GM19239 (cell line): ENCODE measurements at regions not wholly inside any gene's neighbourhood (a gene's known extent, or its start where the extent isn't known, plus 50 kb on each side); places are given as distances from the start of the nearest gene placed in this dataset.
A peak's percentile ranks its signal among the peaks of the same experiment; 100 is the strongest.
"Not testable (repeated sequence)": the region's sequence is repeated elsewhere in the genome, so short reads cannot be mapped to it uniquely, and the experiment has no call there.

Experiments
- DNase-seq: peaks from one replicate; pipeline ENCODE4 v3.0.0; 2011; ENCODE audit warnings: low spot score; ENCODE audit not compliant: insufficient read length
- FAIRE-seq: peaks from 2 replicates; lab custom pipeline; 2011; peaks lifted over from hg19 to GRCh38; lab: Jason Lieb, UNC

DNA sequence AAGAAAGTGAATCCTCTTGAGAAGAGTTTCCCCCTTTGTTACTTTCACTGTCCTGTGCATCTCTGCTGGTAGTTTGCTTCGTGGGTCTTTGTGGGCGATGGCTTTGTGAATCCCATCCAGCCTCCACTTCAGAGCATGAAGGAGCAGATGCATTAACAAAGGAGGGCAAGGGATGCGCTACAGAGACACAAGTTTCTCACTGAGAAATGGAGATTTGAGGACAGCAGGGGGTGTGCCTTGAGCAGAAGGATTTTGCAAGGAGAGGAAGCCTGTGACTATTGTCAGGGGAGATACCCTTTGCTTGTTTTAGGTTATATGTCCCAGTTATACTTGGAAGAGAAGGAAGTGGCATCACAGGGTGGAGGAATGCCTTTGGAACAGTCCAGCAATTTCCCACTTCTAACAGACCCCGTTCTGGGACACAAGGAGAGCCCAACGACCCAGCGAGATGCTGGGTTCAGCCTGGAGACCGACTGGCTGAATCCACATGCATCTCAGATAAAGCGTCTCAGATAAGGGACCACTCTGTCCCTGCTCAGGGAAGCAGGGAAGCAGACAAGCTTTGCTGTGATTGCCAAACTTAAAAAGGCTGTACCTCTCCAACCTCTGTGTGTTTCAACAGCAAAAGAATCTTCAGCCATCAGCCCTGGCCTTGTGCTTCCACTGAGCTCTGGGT lies 314.6 kb upstream of the GATB start:
- DNase-seq (no peak), FAIRE-seq (no peak)

DNA sequence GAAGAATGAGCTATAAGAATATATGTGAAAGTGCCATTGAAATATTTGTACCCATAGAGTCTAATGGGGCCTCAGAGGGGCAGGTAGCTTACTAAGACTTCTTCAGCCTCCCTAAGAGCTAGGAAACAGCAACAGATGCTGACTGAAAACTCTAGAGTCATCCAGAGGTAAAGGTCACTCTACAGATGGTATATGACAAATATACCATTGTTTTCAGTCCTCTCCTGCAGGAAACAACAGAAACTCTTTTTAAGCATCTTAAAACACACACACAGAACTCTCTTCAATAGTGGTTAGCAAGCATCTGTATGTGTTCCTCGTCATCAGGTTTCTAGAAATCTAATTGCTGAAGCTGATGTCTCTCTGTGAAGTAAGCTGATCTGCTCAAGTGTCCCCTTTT lies 313.8 kb upstream of the GATB start:
- DNase-seq (no peak), FAIRE-seq (peak; percentile 11)

DNA sequence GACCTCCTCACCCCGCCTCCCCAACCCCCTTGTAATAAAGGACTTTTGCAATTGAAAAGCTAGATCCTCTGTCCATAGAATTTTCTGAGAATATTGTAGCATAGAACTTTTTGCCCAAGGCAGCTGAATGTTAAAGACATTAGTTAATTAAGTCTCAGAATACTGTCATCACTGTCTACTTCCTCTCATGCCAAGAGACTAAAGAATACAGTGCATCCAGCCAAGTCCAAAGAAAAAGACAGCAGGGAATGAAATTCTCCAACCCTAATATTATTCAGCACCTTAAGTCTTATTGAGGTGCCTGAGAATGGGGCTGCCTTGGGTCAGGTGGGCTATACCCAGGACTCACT lies 313.3 kb upstream of the GATB start:
- no peak for DNase-seq
- no peak for FAIRE-seq

DNA sequence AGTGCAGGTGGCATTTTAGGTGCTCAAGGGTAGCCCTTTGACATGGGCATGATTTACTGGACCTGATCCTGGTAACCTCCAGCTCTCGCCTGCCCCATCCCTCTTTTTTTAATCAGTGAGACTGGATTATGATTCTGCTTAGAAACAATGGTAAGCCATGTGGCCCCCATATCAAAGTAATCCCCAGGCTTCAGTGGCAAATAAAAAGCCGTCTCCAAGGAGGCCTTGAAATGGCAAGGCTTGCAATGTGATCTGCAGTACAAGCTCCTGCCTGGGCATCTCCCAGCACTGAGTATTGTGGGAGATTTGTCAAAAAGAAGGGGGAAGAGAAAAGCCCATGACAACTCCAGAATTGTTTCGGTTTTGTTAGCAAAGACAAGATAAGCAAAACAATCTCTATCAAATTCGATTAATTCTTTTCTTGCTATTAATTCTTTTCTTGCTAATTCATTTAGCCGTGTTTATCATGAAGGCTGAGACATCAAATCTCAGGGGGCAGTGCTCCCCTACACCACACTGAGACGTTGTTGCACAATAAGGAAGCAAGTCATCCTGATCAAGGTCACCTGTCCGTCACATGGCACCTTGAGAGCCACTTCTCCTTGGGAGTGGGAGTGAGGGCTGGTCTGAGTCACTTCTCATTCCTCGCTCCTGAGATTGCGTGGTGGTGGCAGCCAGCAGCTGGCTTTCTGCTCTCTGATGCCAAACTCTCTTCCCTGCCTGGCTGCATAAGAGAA lies 312.7 kb upstream of the GATB start:
- no peak for DNase-seq
- peak; percentile 60 for FAIRE-seq

DNA sequence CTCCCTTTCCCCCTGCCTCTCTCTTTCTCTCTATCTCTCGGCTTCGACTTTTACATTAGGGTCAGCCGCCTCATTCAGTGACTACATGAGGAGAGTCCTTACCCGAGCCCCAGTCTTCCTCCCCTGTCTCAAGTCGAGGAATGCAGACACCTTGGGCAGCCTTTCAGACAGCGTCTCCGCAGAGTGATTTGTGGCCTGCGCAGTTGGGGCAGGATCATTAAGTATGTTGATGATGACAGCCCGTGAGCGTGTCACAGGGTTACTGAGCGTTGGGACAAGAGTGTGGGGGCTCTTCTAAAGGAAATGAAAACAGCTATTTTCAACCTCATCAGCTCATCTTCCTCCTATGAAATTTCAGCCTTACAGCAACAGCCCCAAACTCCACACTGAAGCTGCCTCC lies 312.1 kb upstream of the GATB start:
- no peak for DNase-seq
- no peak for FAIRE-seq

DNA sequence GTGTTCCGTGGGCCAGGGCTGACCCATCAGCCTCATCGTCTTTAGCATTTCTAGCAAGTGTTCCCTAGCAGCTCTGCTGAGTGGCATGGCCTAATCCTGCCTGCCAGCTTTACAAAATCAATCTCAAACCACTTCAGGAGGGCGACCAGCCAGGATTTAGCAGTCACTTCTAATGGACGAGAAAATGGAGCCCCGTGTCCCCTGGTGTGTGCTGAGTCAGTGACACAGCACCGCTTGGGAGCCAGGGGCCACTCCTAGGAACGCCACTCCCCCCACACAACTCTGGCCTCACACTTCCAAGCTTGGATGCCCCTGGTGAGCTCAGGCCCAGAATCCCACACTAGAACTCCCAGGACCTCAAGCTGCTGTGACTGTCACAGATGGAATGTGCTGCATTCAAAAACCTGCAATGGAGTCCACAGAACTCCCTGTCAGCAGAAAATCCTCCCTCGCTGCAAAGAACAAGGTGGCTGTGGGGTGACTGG lies 311.2 kb upstream of the GATB start:
- FAIRE-seq, result no peak
- no peak for DNase-seq

DNA sequence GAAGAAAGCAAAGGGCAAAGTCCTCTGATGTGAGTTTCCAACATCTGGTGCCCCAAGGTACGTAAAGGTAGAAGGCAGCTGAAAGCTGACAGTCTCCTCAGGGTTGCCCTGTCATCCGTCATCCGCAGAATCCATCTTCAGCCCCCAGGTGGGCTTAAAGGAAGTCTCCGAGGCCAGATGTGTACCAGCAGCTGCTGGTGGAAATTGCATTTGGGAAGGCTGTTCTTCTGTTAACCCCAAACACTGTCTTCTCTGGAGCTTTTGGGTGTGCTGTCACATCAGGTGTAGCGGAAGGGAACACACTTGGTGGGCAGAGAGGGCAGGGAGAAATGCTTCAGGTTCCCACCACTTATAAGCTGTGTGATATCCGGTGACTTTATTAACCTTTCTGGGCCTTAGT lies 310.0 kb upstream of the GATB start:
- DNase-seq, result no peak
- no peak for FAIRE-seq

DNA sequence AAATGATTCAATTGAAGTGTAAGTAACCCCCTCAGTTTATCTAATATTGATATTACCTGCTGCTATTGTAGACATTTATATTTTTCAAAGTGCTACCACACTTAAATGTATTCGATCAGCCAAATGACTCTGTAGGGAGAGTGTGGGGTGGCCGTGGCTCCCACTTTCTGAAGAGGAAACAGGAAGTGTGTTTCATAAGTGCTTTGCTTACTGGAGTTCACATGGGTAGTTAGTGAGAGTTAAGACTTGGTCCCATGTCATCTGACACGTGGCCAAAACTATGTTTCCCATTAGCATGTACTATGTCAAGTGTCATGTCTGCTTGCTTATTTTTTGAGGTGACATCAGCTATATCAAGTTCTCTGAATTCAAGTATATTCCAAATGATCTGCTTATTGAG lies 308.1 kb upstream of the GATB start:
- DNase-seq, result no peak
- peak; percentile 23 for FAIRE-seq

DNA sequence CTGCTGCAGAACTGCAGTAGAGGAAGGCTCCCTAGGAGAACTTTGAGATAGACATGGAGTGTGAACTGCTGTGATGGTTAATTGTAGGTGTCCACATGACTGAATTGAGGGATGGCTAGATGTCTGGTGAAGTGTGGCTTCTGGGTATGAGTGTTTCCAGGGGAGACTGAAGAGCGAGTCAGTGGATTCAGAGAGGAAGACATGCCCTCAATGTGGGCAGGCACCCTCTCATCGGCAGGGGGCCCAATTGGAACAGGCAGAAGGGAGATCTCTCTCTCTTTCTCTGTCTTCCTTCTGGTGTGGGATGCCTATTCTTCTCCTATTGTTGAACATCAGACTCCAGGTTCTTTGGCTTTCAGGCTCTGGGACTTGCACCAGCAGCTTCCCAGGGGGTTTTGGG lies 304.7 kb upstream of the GATB start:
- DNase-seq (no peak), FAIRE-seq (no peak)

DNA sequence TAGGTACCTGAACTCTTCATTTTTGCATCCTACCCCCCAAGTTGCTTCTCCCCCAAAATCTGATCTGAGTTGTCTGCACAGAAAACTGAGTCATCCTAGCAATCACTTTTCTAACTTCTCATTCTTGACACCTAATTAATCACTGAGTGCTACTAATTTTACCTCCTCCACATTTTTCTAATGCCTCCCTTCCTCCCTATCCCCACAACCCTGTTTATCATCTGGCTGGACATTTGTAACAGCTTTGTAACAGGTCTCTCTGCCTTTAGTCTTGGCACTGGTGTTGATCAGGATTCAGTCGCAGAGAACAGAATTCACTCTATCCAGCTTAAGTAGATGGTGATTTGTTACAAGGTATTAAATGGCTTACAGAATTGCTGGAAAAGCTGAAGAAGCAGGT lies 303.9 kb upstream of the GATB start:
- FAIRE-seq (no peak), DNase-seq (no peak)

DNA sequence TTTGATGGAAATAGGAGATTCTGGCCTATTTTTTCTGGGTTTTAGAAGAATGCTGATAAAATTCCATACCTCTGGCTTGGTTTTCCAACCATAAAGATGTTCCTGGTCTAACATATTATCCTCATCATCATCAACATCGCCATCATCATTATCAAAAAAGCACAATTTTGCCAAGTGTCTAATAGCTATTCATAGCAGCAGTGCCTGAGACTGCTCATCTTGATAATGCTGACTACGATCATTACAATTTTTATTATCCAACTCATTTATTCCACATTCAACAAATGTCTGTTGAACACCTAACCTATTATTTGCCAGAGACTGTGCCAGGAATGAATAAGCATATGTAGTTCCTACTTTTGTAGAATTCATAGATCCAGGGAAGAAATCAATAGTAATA lies 303.5 kb upstream of the GATB start:
- DNase-seq (no peak), FAIRE-seq (no peak)

DNA sequence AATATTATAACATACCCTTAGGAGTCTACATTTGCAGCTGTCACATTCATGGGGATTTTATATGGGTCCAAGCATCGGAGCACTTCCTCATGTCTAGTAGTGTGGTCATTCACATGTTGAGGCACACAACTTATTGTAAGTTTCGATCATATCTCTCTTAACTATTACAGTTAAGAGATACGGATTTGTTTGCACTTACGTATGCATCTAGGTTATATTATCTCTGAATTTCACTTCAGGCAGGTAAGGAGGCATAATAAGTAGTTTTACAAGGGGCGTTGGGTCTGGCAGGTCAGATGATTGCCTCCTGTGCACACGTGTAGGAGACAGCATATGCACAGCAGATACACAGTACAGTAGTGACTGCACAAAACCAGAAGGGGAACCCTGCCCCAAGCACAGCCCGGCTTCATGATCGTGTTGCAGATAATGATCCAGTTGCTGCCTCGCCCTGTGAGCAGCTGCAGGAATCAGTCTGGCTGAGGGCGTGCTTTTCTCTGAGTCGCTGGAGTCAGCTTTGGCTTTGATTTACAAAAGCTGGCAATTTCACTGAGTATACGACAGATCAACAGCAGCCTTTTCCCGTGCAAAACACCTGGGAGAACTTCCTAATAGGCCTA lies 302.9 kb upstream of the GATB start:
- no peak for FAIRE-seq
- DNase-seq, result no peak

DNA sequence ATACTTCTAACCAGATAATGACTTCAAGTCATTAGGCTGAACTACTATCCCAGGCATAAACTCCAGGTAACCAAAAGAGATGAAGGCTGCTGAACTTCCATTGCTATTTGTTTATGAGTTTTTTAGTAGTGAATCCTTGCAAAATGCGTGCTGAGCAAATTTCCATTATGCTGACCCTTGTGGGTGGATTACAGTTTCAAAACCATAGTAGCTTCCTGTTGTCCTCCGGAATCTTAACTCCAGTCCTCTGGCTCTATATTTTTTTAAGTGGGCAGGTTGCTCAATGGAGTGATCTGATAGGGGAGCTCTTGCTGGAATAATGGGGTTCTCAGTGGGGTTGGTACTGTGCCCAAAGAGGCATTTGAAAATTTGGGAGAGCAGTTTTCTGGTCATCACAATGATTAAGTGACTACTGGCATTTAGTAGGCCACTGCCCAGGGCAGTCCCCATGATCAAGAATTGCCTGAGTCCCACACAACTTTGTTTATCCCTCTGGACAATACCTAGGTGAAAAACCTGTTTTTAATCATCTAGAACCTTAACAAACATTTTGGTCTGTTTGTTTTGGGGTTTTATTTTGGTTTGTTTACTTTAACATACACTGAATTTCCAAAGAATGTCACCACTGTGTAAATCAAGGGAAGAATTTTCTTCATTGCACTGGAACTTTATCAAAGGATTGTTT lies 302.3 kb upstream of the GATB start:
- FAIRE-seq (no peak), DNase-seq (no peak)

DNA sequence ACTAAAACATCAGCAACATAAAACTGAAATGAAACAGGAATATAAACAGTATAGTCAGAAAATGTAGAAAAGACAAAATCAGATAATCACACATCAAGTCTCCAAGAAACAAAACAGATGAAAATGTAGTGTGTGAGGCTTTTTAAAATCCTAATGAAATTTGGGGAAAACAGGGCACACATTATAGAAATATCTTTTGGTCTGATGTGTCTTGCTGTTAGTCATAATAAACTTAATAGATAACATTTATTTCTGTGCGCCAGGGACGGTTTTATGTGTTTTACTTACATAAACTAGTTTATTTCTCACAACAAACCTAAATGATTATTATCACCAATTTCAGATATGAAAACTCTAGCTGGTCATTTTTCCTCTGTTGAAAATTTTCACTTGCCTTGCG lies 293.9 kb upstream of the GATB start:
- FAIRE-seq (no peak), DNase-seq (no peak)

DNA sequence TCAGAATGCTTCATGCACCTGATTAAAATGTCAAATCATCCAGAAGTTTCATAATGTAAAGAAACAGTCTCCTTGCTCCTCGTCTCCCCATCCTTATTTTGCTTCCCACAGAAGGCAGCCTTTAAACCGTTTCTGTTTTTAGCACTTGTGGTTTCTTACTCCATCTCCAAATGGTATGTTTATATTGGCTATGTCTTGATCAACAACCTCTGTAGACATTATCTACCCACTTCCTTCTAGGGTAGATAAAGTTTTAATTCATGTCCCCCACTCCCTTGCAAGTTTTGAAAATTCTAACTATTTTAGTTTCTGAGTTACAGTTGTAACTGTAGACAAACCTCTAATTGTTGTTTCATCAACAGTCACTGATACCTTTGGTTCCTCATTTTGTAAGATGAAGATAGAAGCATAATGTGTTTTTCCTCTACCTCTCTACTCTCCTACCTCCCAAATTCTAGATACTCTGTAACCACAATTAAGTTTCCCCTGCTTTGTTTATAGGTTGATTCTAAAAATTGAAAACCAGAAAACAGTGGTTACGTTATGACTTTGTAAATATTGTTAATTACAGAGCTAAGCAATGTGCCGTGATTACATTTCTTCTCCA lies 291.7 kb upstream of the GATB start:
- FAIRE-seq (peak; percentile 83), DNase-seq (no peak)

DNA sequence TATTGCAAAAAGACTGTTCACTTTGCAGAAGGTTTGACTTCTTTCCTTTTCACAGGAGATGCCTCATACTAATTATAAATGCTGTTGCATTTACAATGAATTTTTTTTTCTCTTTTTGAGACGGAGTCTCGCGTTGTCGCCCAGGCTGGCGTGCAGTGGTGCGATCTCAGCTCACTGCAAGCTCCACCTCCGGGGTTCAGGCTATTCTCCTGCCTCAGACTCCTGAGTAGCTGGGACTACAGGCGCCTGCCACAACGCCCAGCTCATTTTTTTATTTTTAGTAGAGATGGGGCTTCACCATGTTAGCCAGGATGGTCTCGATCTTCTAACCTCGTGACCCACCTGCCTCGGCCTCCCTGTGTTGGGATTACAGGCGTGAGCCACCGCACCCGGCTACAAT lies 290.5 kb upstream of the GATB start:
- FAIRE-seq, DNase-seq: not testable (repeated sequence)

DNA sequence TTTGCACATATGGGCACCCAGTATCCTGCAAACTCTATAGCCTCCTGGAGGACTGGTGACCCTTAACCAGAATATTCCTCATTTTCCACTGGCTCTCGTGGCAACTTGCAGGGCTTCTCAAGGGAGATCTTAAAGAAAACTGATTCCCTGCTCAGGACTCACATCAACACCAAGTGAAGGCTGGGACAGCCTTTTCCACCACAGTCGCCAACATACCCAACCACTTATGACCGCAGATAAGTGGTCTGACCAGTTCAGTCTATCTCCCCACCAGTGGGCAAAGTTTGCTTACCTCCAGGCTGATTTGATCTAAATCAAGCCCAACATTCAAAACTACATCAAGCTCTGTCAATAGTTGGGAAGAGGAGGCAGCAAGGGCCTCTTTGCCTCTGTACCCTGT lies 289.3 kb upstream of the GATB start:
- no peak for FAIRE-seq
- DNase-seq, result no peak

DNA sequence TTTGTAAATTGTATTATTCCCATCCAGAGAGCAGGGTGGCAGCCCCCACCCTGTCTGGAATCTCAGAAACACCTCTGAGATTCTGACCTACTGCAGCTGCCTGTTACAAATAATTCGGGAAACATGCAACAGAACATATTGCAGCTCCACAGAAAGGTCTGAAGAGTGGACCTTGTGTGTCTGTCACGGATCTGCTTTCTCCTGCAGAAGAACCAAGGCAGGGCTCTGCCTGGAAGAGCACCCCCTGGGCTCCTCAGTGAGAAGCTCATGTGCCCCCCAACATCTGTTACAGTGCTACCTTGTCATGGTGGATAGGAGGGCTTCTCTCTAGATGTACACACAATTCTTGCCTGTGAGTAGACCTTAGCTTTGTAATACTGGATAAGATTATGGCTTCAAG lies 286.6 kb upstream of the GATB start:
- DNase-seq (no peak), FAIRE-seq (no peak)

DNA sequence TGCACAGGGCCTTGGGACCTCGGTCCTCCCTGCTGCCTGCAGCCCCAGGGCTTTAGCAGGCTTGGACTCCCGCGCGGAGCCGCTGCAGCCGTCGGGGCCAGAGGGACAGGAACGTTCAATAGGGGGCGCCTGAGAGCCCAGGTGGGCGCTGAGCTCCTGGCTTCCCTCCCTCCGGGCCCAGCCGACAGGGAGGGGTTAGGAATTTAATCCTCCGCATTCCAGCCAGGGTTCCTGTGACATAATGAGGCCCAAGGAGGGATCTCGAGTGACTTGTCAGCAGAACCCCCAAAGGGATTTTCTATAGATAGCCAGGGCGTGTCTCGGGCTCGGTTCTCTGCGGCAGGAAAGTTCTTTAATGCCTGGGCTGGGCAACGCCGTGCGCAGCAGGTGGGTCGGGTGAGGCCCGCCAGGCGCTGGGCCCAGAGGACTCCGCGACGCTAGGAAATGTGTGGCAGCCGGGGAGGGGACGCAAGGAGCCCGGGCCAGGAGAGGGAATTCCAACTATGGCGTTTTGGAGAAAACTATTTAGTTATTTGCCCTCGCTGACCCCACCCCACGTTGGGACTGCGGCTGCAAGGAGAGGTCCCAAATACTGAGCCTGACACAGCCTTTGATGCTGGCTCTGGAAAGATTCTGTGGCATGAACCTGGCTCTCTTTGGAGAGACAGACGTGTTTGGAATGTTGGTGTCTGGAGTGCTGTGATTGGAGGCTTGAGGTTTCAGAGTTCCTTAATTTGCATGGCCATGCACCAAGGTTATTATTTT lies 285.2 kb upstream of the GATB start:
- FAIRE-seq (peak; percentile 8), DNase-seq (peak; percentile 53)

DNA sequence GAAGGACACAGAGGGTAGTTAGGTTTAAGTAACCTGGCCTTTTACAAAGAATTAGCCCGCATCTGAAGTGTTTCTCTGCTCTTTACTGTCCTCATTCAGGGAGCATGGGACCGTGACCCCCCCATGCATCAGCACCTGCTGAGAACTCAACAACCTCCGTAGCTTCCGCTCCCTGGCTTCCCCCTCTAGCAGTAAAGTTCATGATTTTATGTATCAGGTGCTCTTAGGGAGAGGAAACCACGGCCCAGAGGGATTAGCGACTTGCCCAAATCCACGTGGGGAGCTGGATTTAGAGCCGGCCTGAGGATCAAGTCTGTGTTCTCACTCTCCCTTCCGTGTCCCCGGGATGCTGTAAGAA lies 284.6 kb upstream of the GATB start:
- FAIRE-seq (peak; percentile 88), DNase-seq (peak; percentile 18)
